SK-N-SH treated with all-trans-retinoic acid at 6 μM for 48 hours (cell line): ENCODE measurements at regions not wholly inside any gene's neighbourhood (a gene's known extent, or its start where the extent isn't known, plus 50 kb on each side); places are given as distances from the start of the nearest gene placed in this dataset.

ENCODE experiments used
- GLIS3 ChIP-seq: fragments of 250-450 bp; sonication (Bioruptor Pico); IDR thresholded peaks from 2 replicates; pipeline ENCODE4 v1.5.0; 2020; ENCODE audit warnings: mild to moderate bottlenecking, moderate library complexity
- PATZ1 ChIP-seq: fragments of 250-450 bp; sonication (Bioruptor Pico); IDR thresholded peaks from 2 replicates; pipeline ENCODE4 v1.8.0; 2020; ENCODE audit warnings: mild to moderate bottlenecking, moderate library complexity, borderline replicate concordance
- PPARA ChIP-seq: fragments of 250-450 bp; sonication (Bioruptor Pico); IDR thresholded peaks from 2 replicates; pipeline ENCODE4 v1.5.0; 2020; ENCODE audit warnings: mild to moderate bottlenecking, borderline replicate concordance
- SNAI2 ChIP-seq: fragments of 250-450 bp; sonication (Bioruptor Pico); IDR thresholded peaks from 2 replicates; pipeline ENCODE4 v1.5.0; 2020; ENCODE audit warnings: mild to moderate bottlenecking, moderate library complexity
- ZFP3 ChIP-seq: fragments of 250-450 bp; sonication (Bioruptor Pico); IDR thresholded peaks from 2 replicates; pipeline ENCODE4 v1.5.0; 2020; ENCODE audit warnings: mild to moderate bottlenecking, moderate library complexity
- ZNF8 ChIP-seq: fragments of 450-650 bp; formaldehyde crosslinking; IDR thresholded peaks from 2 replicates; pipeline ENCODE4 v1.5.0; 2020; ENCODE audit warnings: mild to moderate bottlenecking, moderate library complexity

DNA sequence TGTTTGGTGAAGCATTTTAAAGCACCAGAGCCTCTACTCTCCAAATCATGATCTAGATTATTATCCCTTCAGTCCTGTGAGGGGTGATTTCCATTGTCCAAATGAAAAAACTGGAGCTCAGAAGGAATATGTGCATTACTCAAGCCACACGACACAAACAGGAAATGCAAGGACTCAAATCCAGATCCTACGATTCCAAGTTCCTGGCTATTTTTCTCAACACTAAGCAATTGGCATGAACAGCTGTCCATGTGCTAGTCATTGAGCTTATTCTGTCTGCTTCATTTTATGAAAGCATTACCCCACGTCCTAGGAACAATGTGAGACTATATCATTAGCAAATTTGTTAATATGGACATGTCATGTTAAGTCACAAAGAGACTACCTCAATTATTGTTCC, 273.1 kb upstream of the LYPLAL1 start:
- no peak for TF ChIP-seq GLIS3 (CRISPR knock-in tag)
- TF ChIP-seq PPARA (CRISPR knock-in tag), result no peak
- TF ChIP-seq PATZ1, result no peak
- TF ChIP-seq ZFP3, result no peak
- no peak for TF ChIP-seq SNAI2
- no peak for TF ChIP-seq ZNF8 (CRISPR knock-in tag)
